ENCODE measurements at regions not wholly inside any gene's neighbourhood (a gene's known extent, or its start where the extent isn't known, plus 50 kb on each side); places are given as distances from the start of the nearest gene placed in this dataset.

DNA sequence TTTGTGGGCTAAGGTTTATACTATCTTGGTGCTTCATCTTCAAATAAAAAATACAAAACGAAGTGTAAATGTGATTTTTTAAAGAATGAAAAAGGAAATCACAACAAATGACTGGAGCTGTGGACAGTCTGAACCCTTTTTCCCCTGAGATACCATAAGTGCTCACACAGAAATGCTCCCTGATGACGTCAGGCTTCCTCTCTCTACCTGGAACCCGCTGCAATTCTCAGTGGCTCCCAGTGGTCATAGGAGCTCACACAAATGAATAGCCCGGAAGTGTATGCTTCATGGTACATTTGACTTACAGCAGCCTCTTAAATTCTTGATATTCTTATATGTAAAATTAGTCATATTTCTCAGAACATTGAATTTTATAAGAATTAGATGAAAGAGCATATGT is 249.7 kb upstream of the GYPC start:
- TF ChIP-seq EP300 (IDR thresholded peaks at IDR 0.05): no peak
- TF ChIP-seq POLR2AphosphoS5 (IDR thresholded peaks at IDR 0.05): no peak
- TF ChIP-seq POLR2A (IDR thresholded peaks at IDR 0.05): no peak
- TF ChIP-seq, protein P1, sequence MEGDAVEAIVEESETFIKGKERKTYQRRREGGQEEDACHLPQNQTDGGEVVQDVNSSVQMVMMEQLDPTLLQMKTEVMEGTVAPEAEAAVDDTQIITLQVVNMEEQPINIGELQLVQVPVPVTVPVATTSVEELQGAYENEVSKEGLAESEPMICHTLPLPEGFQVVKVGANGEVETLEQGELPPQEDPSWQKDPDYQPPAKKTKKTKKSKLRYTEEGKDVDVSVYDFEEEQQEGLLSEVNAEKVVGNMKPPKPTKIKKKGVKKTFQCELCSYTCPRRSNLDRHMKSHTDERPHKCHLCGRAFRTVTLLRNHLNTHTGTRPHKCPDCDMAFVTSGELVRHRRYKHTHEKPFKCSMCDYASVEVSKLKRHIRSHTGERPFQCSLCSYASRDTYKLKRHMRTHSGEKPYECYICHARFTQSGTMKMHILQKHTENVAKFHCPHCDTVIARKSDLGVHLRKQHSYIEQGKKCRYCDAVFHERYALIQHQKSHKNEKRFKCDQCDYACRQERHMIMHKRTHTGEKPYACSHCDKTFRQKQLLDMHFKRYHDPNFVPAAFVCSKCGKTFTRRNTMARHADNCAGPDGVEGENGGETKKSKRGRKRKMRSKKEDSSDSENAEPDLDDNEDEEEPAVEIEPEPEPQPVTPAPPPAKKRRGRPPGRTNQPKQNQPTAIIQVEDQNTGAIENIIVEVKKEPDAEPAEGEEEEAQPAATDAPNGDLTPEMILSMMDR (IDR thresholded peaks at IDR 0.05): no peak
- intact Hi-C loops (cut with DNase I; ENCODE audit: low total_unique reads): no loop called here
- WGBS, 5 donors: 58 to 77% (median 74%) methylated on average over 4 of the region's 4 CpGs
- Histone ChIP-seq H3K4me3 (no peak overlapping the region), H3K27ac (no peak overlapping the region), H3K9me3 (no peaks in the 10 kb centered on the region), H3K4me1 (no peaks in the 10 kb centered on the region), H3K27me3 (no peaks in the 10 kb centered on the region), H3K36me3 (no peaks in the 10 kb centered on the region)
- no peak for DNase-seq

DNA sequence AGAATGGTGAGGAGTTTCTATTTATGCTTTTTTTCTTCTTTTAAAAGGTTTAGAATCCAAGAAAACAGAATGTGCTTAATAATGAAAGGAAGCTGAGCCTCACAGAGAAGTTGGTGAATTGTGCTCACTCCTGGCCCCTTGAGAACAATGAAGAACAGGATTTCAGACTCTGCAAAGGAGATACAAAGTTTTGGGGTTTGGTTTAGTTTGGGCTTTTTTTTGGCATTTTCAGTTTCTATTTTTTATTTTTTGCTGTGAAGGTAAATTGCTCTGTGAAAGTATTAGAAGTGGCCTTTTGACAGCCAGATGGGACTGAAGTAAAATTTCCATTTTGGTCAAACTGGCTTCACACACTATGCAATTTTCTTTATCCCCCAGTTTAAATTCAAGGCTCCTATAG is 247.3 kb upstream of the GYPC start:
- Histone ChIP-seq H3K27me3 (no peaks in the 10 kb centered on the region), H3K4me3 (no peak overlapping the region), H3K27ac (no peak overlapping the region), H3K36me3 (no peaks in the 10 kb centered on the region), H3K4me1 (no peaks in the 10 kb centered on the region), H3K9me3 (no peaks in the 10 kb centered on the region)
- intact Hi-C loops (cut with DNase I; ENCODE audit: low total_unique reads): no loop called here
- DNase-seq: no peak
- TF ChIP-seq, protein P1 (IDR thresholded peaks at IDR 0.05): no peak
- TF ChIP-seq EP300 (IDR thresholded peaks at IDR 0.05): no peak
- no peak for TF ChIP-seq POLR2A (IDR thresholded peaks at IDR 0.05)
- no peak for TF ChIP-seq POLR2AphosphoS5 (IDR thresholded peaks at IDR 0.05)

DNA sequence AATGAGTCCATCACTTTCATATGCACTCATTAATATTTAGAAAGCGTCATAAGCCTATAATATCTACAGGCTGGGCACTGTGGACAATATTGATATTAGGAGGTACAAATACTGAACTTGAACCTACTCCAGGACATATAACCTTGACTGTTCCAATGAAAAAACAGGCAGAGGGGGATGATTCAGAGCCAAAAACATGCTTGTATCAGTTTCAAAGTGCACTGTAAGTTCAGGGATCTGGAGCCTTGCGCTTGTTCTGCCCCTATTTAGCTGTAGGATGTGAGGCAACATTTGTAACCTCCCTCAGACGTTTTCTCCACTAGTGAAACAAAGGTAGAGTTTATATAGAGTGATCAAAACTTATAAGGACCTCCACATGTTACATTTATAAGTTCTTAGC is 246.1 kb upstream of the GYPC start:
- H3K36me3 ChIP-seq: no peaks in the 10 kb centered on the region
- no peak for TF ChIP-seq POLR2A (IDR thresholded peaks at IDR 0.05)
- no peak for TF ChIP-seq EP300 (IDR thresholded peaks at IDR 0.05)
- no peak for TF ChIP-seq POLR2AphosphoS5 (IDR thresholded peaks at IDR 0.05)
- TF ChIP-seq, protein P1 (IDR thresholded peaks at IDR 0.05): no peak
- H3K9me3 ChIP-seq: no peaks in the 10 kb centered on the region
- no peak for DNase-seq
- no peak overlapping the region for H3K27ac ChIP-seq
- H3K4me1 ChIP-seq: no peaks in the 10 kb centered on the region
- intact Hi-C loops (cut with DNase I; ENCODE audit: low total_unique reads): no loop called here
- 34 to 49% (median 44%) methylated on average over 3 of the region's 3 CpGs for WGBS, 5 donors
- H3K4me3 ChIP-seq: no peak overlapping the region
- H3K27me3 ChIP-seq: no peaks in the 10 kb centered on the region

DNA sequence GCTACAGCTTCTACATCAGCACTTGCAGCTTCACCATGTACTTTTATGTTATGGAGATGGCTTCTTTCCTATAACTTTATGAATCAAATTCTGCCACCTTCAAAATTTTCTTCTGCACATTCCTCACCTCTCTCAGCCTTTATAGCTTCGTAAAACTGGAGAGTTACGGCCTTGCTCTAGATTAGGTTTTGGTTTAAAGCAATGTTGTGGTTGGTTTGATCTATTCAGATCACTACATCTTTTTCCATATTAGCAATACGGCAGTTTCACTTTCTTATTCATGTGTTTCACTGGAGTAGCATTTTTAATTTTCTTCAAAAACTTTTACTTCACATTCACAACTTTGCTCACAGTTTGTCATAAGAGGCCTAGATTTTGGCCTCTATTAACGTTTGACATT is 242.9 kb upstream of the GYPC start:
- whole genome bisulfite sequencing, 5 donors: 61 to 79% (median 71%) methylated on average over 4 of the region's 4 CpGs
- TF ChIP-seq POLR2AphosphoS5 (IDR thresholded peaks at IDR 0.05) (no peak), POLR2A (IDR thresholded peaks at IDR 0.05) (no peak), EP300 (IDR thresholded peaks at IDR 0.05) (no peak)
- TF ChIP-seq, protein P1 (IDR thresholded peaks at IDR 0.05): no peak
- intact Hi-C loops (cut with DNase I; ENCODE audit: low total_unique reads): no loop called here

More for the DNA sequence above, 242.9 kb upstream of the GYPC start:
- H3K4me3 ChIP-seq: no peak overlapping the region
- H3K27ac ChIP-seq: no peak overlapping the region
- H3K4me1 ChIP-seq: no peaks in the 10 kb centered on the region
- no peak for DNase-seq
- no peaks in the 10 kb centered on the region for H3K36me3 ChIP-seq
- peaks cover 0 to 10% (median 2%) of the 10 kb centered on the region in 4 donors for H3K9me3 ChIP-seq
- H3K27me3 ChIP-seq: no peaks in the 10 kb centered on the region

Data from stomach (tissue), 8 donors.